Ishikawa (cell line): ENCODE measurements at regions not wholly inside any gene's neighbourhood (a gene's known extent, or its start where the extent isn't known, plus 50 kb on each side); places are given as distances from the start of the nearest gene placed in this dataset.

Experiments used
- CEBPB ChIP-seq: IDR thresholded peaks from 2 replicates; pipeline ENCODE4 v1.6.1; 2012
- CREB1 ChIP-seq: IDR thresholded peaks from 2 replicates; pipeline ENCODE4 v1.6.1; 2012; ENCODE audit warnings: low read depth
- EGR1 ChIP-seq: IDR thresholded peaks from 2 replicates; pipeline ENCODE4 v1.6.1; 2012
- EP300 ChIP-seq: IDR thresholded peaks from 2 replicates; pipeline ENCODE4 v1.6.1; 2012; ENCODE audit warnings: borderline replicate concordance
- FOXM1 ChIP-seq: IDR thresholded peaks from 2 replicates; pipeline ENCODE4 v1.6.1; 2012; ENCODE audit warnings: low read depth, borderline replicate concordance
- NFIC ChIP-seq: IDR thresholded peaks from 2 replicates; pipeline ENCODE4 v1.6.1; 2012
- RAD21 ChIP-seq: IDR thresholded peaks from 2 replicates; pipeline ENCODE4 v1.6.1; 2012; ENCODE audit warnings: low read depth
- REST ChIP-seq: IDR thresholded peaks from 2 replicates; pipeline ENCODE4 v1.6.1; 2012; ENCODE audit warnings: low read depth, mild to moderate bottlenecking
- TAF1 ChIP-seq: IDR thresholded peaks from 2 replicates; pipeline ENCODE4 v1.6.1; 2012; ENCODE audit warnings: low read depth, mild to moderate bottlenecking
- TEAD4 ChIP-seq: IDR thresholded peaks from 2 replicates; pipeline ENCODE4 v1.6.1; 2012
- YY1 ChIP-seq: IDR thresholded peaks from 2 replicates; pipeline ENCODE4 v1.6.1; 2012; ENCODE audit warnings: low read depth
- ZBTB7A ChIP-seq: IDR thresholded peaks from 2 replicates; pipeline ENCODE4 v1.6.1; 2012; ENCODE audit warnings: low read depth
- TF ChIP-seq, protein P1 (sequence below): IDR thresholded peaks from 2 replicates; pipeline ENCODE4 v1.6.1; 2012

DNA sequence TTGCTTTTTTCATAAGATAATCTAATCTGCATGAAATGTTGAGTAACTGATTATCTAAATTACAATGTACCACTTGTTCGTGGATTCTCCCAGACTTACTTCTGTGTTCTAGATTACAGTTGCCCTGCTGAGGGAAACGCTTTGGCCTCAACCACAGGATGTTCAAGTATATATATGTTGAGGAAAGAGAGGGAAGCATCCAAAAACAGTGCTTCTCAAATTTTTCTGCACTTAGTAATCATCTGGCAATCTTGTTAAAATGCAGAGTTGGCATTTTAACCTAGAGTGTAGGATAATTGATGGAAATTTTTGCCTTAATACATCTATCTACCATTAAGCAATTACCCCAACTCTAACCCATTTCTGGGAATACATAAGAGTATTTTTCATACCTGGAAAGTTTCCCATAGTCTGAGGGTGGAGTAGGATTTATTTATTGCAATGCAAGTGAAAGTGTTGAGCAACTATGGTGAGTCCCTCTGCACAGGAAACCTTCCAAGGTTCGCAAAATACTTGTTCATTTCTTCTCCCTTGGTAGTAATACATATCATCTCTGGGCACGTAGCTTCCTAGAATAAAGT lies 59.6 kb upstream of the C1GALT1 start:
- TF ChIP-seq, protein P1, sequence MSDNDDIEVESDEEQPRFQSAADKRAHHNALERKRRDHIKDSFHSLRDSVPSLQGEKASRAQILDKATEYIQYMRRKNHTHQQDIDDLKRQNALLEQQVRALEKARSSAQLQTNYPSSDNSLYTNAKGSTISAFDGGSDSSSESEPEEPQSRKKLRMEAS = no peak
- TF ChIP-seq REST (no peak), YY1 (no peak), ZBTB7A (no peak), CREB1 (no peak), EGR1 (no peak), CEBPB (no peak), FOXM1 (no peak), TEAD4 (no peak), TAF1 (no peak), NFIC (no peak), EP300 (no peak), RAD21 (no peak)
